ENCODE measurements at regions not wholly inside any gene's neighbourhood (a gene's known extent, or its start where the extent isn't known, plus 50 kb on each side); places are given as distances from the start of the nearest gene placed in this dataset.
"Not testable (repeated sequence)": the region's sequence is repeated elsewhere in the genome, so short reads cannot be mapped to it uniquely, and the experiment has no call there.

GRCh38 chr1:121519042-121519755 lies 334.4 kb downstream of the SRGAP2C start:
- no peak for TF ChIP-seq CTCF (IDR thresholded peaks at IDR 0.05)
- peak overlapping the region; percentile 86 for H3K4me3 Mint-ChIP-seq
- DNase-seq (peak; percentile 74), ATAC-seq (ENCODE audit: low read depth) (peak; percentile 85)
- peaks cover 3% of the 10 kb centered on the region for H3K36me3 Mint-ChIP-seq (ENCODE audit: low read depth)
- intact Hi-C loops (cut with micrococcal nuclease), result loop anchor here (1.0 to 2.0 kb wide), 5 partner anchors 8 to 75 kb away; no protein-coding TSS in a partner anchor
- H3K4me1 Mint-ChIP-seq, result peaks cover 44% of the 10 kb centered on the region
- ChIA-PET POLR2A (interaction anchor here (0.6 to 1.9 kb wide), 8 partner anchors 8 to 668 kb away, joined by 3 to 18 read pairs (median 4); no protein-coding TSS in a partner anchor), CTCF (interaction anchor here (1.0 to 1.2 kb wide), 3 partner anchors 60 to 73 kb away, joined by 3 to 4 read pairs (median 3); no protein-coding TSS in a partner anchor)
- no peaks in the 10 kb centered on the region for H3K27me3 Mint-ChIP-seq
- H3K9me3 Mint-ChIP-seq, result no peaks in the 10 kb centered on the region
- H3K27ac Mint-ChIP-seq, result peak overlapping the region; percentile 94

GRCh38 chr1:121519756-121520286 lies 335.0 kb downstream of the SRGAP2C start:
- DNase-seq; H3K36me3 Mint-ChIP-seq (ENCODE audit: low read depth); H3K9me3 Mint-ChIP-seq; ATAC-seq (ENCODE audit: low read depth); H3K27me3 Mint-ChIP-seq: not testable (repeated sequence)
- ChIA-PET POLR2A (interaction anchor here (0.6 to 1.9 kb wide), 7 partner anchors 8 to 669 kb away, joined by 3 to 18 read pairs (median 5); no protein-coding TSS in a partner anchor), CTCF (interaction anchor here (1.0 to 1.2 kb wide), 3 partner anchors 61 to 74 kb away, joined by 3 to 4 read pairs (median 3); no protein-coding TSS in a partner anchor)
- peak overlapping the region; percentile 94 for H3K27ac Mint-ChIP-seq
- intact Hi-C loops (cut with micrococcal nuclease), result loop anchor here (1.0 to 2.0 kb wide), 5 partner anchors 9 to 76 kb away; no protein-coding TSS in a partner anchor
- peaks cover 44% of the 10 kb centered on the region for H3K4me1 Mint-ChIP-seq
- peak overlapping the region; percentile 86 for H3K4me3 Mint-ChIP-seq

GRCh38 chr1:121522061-121522759 lies 337.4 kb downstream of the SRGAP2C start:
- no peak overlapping the region for H3K27ac Mint-ChIP-seq

GRCh38 chr1:121523112-121523511 lies 338.3 kb downstream of the SRGAP2C start:
- POLR2A ChIA-PET; H3K36me3 Mint-ChIP-seq (ENCODE audit: low read depth); H3K27me3 Mint-ChIP-seq; H3K4me3 Mint-ChIP-seq; H3K27ac Mint-ChIP-seq; CTCF ChIA-PET; ATAC-seq (ENCODE audit: low read depth); intact Hi-C loops (cut with micrococcal nuclease); H3K9me3 Mint-ChIP-seq; DNase-seq: not testable (repeated sequence)
- peaks cover 17% of the 10 kb centered on the region for H3K4me1 Mint-ChIP-seq

More at GRCh38 chr1:121522061-121522759, 337.4 kb downstream of the SRGAP2C start:
- ChIA-PET CTCF (no interaction called here), POLR2A (no interaction called here)
- intact Hi-C loops (cut with micrococcal nuclease), result no loop called here
- no peak for ATAC-seq (ENCODE audit: low read depth)
- Mint-ChIP-seq H3K4me1 (peaks cover 26% of the 10 kb centered on the region), H3K36me3 (ENCODE audit: low read depth) (peaks cover 3% of the 10 kb centered on the region), H3K9me3 (no peaks in the 10 kb centered on the region), H3K4me3 (no peak overlapping the region), H3K27me3 (no peaks in the 10 kb centered on the region)
- no peak for TF ChIP-seq CTCF (IDR thresholded peaks at IDR 0.05)
- no peak for DNase-seq

- no peak for ATAC-seq (ENCODE audit: low read depth)
- ChIA-PET CTCF (no interaction called here), POLR2A (no interaction called here)
- H3K9me3 Mint-ChIP-seq, result no peaks in the 10 kb centered on the region
- H3K36me3 Mint-ChIP-seq (ENCODE audit: low read depth), result no peaks in the 10 kb centered on the region
- H3K4me1 Mint-ChIP-seq, result peaks cover 4% of the 10 kb centered on the region
- no peaks in the 10 kb centered on the region for H3K27me3 Mint-ChIP-seq
- no peak overlapping the region for H3K4me3 Mint-ChIP-seq
- TF ChIP-seq CTCF (IDR thresholded peaks at IDR 0.05), result no peak
- DNase-seq, result no peak
- intact Hi-C loops (cut with micrococcal nuclease), result no loop called here
- H3K27ac Mint-ChIP-seq, result no peak overlapping the region
These were observed 340.6 kb downstream of the SRGAP2C start for GRCh38 chr1:121525355-121525754.

GRCh38 chr1:121528958-121529357 lies 344.2 kb downstream of the SRGAP2C start:
- POLR2A ChIA-PET, result interaction anchor here (1.4 kb wide), 1 partner anchor 10 kb away, joined by 4 read pairs; no protein-coding TSS in a partner anchor
- CTCF ChIA-PET; H3K4me1 Mint-ChIP-seq; intact Hi-C loops (cut with micrococcal nuclease); H3K9me3 Mint-ChIP-seq; DNase-seq; H3K36me3 Mint-ChIP-seq (ENCODE audit: low read depth); H3K27ac Mint-ChIP-seq; H3K4me3 Mint-ChIP-seq; H3K27me3 Mint-ChIP-seq; ATAC-seq (ENCODE audit: low read depth): not testable (repeated sequence)

GRCh38 chr1:121530026-121530425 lies 345.3 kb downstream of the SRGAP2C start:
- H3K27ac Mint-ChIP-seq, result not testable (repeated sequence)

GRCh38 chr1:121531747-121532146 lies 347.0 kb downstream of the SRGAP2C start:
- H3K27me3 Mint-ChIP-seq; H3K27ac Mint-ChIP-seq; DNase-seq; H3K36me3 Mint-ChIP-seq (ENCODE audit: low read depth); POLR2A ChIA-PET; H3K4me3 Mint-ChIP-seq; ATAC-seq (ENCODE audit: low read depth); H3K4me1 Mint-ChIP-seq; intact Hi-C loops (cut with micrococcal nuclease); H3K9me3 Mint-ChIP-seq; CTCF ChIA-PET: not testable (repeated sequence)

More at GRCh38 chr1:121530026-121530425, 345.3 kb downstream of the SRGAP2C start:
- H3K9me3 Mint-ChIP-seq; H3K27me3 Mint-ChIP-seq; H3K36me3 Mint-ChIP-seq (ENCODE audit: low read depth); CTCF ChIA-PET; intact Hi-C loops (cut with micrococcal nuclease); H3K4me1 Mint-ChIP-seq; H3K4me3 Mint-ChIP-seq; DNase-seq; ATAC-seq (ENCODE audit: low read depth): not testable (repeated sequence)
- POLR2A ChIA-PET, result interaction anchor here (1.4 kb wide), 1 partner anchor 11 kb away, joined by 4 read pairs; no protein-coding TSS in a partner anchor

GRCh38 chr1:121538148-121538547 lies 353.4 kb downstream of the SRGAP2C start:
- intact Hi-C loops (cut with micrococcal nuclease); H3K4me1 Mint-ChIP-seq; ATAC-seq (ENCODE audit: low read depth); H3K27ac Mint-ChIP-seq; H3K27me3 Mint-ChIP-seq; H3K36me3 Mint-ChIP-seq (ENCODE audit: low read depth); DNase-seq; H3K9me3 Mint-ChIP-seq; H3K4me3 Mint-ChIP-seq; POLR2A ChIA-PET; CTCF ChIA-PET: not testable (repeated sequence)

Data from activated B cell treated with CpG ODN at 0.5 μM for 24 hours (primary cell).